Fibroblast of mammary gland (primary cell): ENCODE measurements at regions not wholly inside any gene's neighbourhood (a gene's known extent, or its start where the extent isn't known, plus 50 kb on each side); places are given as distances from the start of the nearest gene placed in this dataset.

Experiments used
- DNase-seq: peaks from one replicate; pipeline ENCODE4 v3.0.0-alpha.2; 2010; ENCODE audit warnings: low read depth
- H3K4me3 ChIP-seq: 2 replicates; pipeline ENCODE4 v1.5.1; 2011; ENCODE audit warnings: low read depth, mild to moderate bottlenecking, low read length, moderate library complexity; ENCODE audit not compliant: control insufficient read depth
- TF ChIP-seq, protein P1 (sequence below): conservative IDR thresholded peaks from 2 replicates; pipeline ENCODE4 v1.5.1; 2011; ENCODE audit warnings: low read depth, low read length, inconsistent platforms; ENCODE audit not compliant: control insufficient read depth, insufficient read depth

DNA sequence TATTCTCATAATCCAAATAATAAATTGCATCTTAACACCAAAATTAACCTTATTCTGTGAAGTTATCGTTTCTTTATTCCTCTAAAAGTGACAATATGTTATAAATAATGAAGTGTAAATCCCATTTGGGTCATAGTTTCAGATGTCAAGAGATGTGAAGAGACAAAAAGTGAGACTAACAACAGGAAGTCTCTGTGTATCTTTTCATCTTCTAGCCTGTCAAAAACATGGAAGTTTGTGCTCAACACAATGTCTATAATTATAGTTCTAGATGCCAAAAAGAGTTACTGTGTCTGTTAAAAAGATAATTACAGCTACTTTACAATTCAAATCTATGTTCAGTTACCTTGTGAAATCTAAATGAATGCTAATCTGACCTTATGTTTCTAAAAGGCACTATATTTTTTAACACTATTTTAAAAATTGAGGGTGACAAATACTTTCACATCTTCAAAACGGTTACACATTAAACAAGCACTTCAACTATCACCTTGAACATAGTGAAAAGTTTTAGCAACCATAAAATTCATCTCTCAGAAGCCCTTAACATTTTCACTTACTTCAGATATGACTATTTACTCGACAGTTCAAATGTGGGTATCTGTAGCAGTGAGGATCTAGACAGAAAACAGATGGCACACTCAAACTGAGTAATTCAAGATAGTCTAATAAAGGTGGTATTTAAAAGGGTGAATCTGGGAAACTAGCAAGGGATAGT lies 509.8 kb downstream of the ARAP2 start:
- no peak overlapping the region for H3K4me3 ChIP-seq
- TF ChIP-seq, protein P1, sequence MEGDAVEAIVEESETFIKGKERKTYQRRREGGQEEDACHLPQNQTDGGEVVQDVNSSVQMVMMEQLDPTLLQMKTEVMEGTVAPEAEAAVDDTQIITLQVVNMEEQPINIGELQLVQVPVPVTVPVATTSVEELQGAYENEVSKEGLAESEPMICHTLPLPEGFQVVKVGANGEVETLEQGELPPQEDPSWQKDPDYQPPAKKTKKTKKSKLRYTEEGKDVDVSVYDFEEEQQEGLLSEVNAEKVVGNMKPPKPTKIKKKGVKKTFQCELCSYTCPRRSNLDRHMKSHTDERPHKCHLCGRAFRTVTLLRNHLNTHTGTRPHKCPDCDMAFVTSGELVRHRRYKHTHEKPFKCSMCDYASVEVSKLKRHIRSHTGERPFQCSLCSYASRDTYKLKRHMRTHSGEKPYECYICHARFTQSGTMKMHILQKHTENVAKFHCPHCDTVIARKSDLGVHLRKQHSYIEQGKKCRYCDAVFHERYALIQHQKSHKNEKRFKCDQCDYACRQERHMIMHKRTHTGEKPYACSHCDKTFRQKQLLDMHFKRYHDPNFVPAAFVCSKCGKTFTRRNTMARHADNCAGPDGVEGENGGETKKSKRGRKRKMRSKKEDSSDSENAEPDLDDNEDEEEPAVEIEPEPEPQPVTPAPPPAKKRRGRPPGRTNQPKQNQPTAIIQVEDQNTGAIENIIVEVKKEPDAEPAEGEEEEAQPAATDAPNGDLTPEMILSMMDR, result no peak
- no peak for DNase-seq

- DNase-seq, result no peak
- TF ChIP-seq, protein P1, result no peak
- H3K4me3 ChIP-seq, result no peak overlapping the region
Observed at GRCh38 chr4:35739308-35739707, 505.0 kb downstream of the ARAP2 start.

GRCh38 chr4:35754047-35754446 lies 490.3 kb downstream of the ARAP2 start:
- TF ChIP-seq, protein P1, result no peak
- DNase-seq, result no peak
- no peak overlapping the region for H3K4me3 ChIP-seq

DNA sequence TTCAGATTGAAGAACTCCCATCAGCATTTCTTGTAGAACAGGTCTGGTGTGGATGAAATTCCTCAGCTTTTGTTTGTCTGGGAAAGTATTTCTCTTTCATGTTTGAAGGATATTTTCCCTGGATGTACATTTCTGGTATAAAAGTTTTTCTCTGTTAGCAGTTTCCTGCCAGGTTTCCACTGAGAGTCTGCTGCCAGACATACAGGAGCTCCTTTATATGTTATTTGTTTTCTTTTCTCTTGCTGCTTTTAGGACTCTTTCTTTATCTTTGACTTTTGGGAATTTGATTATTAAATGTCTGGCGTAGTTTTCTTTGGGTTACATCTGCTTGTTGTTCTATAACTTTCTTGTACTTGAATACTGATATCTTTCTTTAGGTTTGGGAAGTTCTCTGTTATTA lies 486.5 kb downstream of the ARAP2 start:
- TF ChIP-seq, protein P1, result no peak
- H3K4me3 ChIP-seq, result no peak overlapping the region
- DNase-seq, result no peak

DNA sequence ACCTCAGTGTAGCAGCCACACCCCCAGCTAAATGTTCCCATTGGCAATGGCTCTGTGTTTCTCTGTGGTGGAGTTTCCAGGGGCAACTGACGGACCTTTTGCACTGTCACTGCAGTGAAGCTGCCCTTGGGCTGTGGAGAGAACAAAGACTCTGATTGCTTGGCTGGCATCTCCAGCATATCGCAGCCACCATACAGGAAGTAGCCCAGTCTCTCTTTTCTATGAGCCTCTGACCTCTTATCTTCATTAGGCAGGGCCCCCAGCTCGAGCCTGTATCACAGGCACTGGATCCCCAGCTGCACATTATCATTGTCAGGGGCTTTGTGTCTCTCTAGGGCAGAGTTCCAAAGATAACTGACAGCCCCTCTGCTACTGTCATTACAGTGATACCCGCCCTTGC lies 483.5 kb downstream of the ARAP2 start:
- H3K4me3 ChIP-seq, result no peak overlapping the region
- DNase-seq, result no peak
- TF ChIP-seq, protein P1, result no peak

DNA sequence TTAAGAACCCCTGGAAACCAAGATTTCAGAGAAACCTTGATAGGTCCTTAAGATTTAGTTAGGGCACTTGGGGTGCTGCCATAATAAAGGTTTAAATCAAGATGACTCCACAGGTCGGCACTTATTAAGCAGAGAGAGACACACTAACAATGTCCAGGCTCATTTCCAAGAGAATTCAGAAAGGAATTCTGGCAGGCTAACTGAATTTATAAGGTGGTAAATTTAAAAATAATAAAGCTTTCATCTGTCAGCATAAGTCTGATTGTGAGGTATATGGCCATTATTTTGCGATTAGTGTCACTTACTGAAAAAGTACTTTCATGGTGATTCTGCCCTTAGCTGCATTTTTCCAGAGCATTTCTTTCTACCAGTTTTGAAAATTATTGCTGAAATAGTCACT lies 472.7 kb downstream of the ARAP2 start:
- no peak overlapping the region for H3K4me3 ChIP-seq
- TF ChIP-seq, protein P1, result no peak
- no peak for DNase-seq

- TF ChIP-seq, protein P1, result no peak
- no peak overlapping the region for H3K4me3 ChIP-seq
- peak; percentile 2 for DNase-seq
Observed at GRCh38 chr4:35772291-35772690, 472.0 kb downstream of the ARAP2 start.
